GM21576 (cell line): ENCODE measurements at regions not wholly inside any gene's neighbourhood (a gene's known extent, or its start where the extent isn't known, plus 50 kb on each side); places are given as distances from the start of the nearest gene placed in this dataset.
A peak's percentile ranks its signal among the peaks of the same experiment; 100 is the strongest.

ENCODE experiments used
- ATAC-seq: cut with Tn5 transposase; IDR thresholded peaks from one replicate; pipeline ENCODE4 v1.9.1; 2021; ENCODE audit warnings: mild to moderate bottlenecking, moderate library complexity; ENCODE audit not compliant: unreplicated experiment

- no peak for ATAC-seq
Observed at GRCh38 chr2:2935445-2936149, 442.0 kb downstream of the EIPR1 start.

GRCh38 chr2:2933426-2933825 lies 444.2 kb downstream of the EIPR1 start:
- ATAC-seq, result no peak

- no peak for ATAC-seq
Observed at GRCh38 chr2:2932692-2933305, 444.8 kb downstream of the EIPR1 start.

- ATAC-seq, result no peak
Observed at GRCh38 chr2:2932189-2932588, 445.4 kb downstream of the EIPR1 start.

- ATAC-seq, result no peak
Observed at GRCh38 chr2:2931318-2932075, 446.1 kb downstream of the EIPR1 start.

- no peak for ATAC-seq
Observed at GRCh38 chr2:2930841-2931240, 446.8 kb downstream of the EIPR1 start.

GRCh38 chr2:2926858-2927175 lies 450.8 kb downstream of the EIPR1 start:
- ATAC-seq, result peak; percentile 74

GRCh38 chr2:2926009-2926857 lies 451.4 kb downstream of the EIPR1 start:
- peak; percentile 78 for ATAC-seq

- no peak for ATAC-seq
Observed at GRCh38 chr2:2922156-2922555, 455.5 kb downstream of the EIPR1 start.

- ATAC-seq, result no peak
Observed at GRCh38 chr2:2921011-2921720, 456.5 kb downstream of the EIPR1 start.

GRCh38 chr2:2919574-2920365 lies 457.8 kb downstream of the EIPR1 start:
- ATAC-seq, result no peak

- ATAC-seq, result no peak
Observed at GRCh38 chr2:2919026-2919425, 458.6 kb downstream of the EIPR1 start.

GRCh38 chr2:2916621-2917020 lies 461.0 kb downstream of the EIPR1 start:
- ATAC-seq, result no peak

GRCh38 chr2:2914252-2914651 lies 463.4 kb downstream of the EIPR1 start:
- no peak for ATAC-seq

- ATAC-seq, result no peak
Observed at GRCh38 chr2:2913601-2914120, 464.0 kb downstream of the EIPR1 start.

- ATAC-seq, result no peak
Observed at GRCh38 chr2:2912731-2913130, 464.9 kb downstream of the EIPR1 start.

- ATAC-seq, result no peak
Observed at GRCh38 chr2:2912293-2912692, 465.3 kb downstream of the EIPR1 start.

GRCh38 chr2:2910259-2910658 lies 467.4 kb downstream of the EIPR1 start:
- no peak for ATAC-seq
